Mucosa of descending colon (tissue), 3 donors: ENCODE measurements at regions not wholly inside any gene's neighbourhood (a gene's known extent, or its start where the extent isn't known, plus 50 kb on each side); places are given as distances from the start of the nearest gene placed in this dataset.

Experiments
- ATAC-seq: fragments of 200-7000 bp; cut with Tn5 transposase; one replicate; pipeline ENCODE4 v1.9.1; 2020; ENCODE audit warnings: mild to moderate bottlenecking, moderate library complexity
- DNase-seq, 3 donors: peaks; one replicate each; pipeline ENCODE4 v3.0.0-alpha.2; 2020
- H3K36me3 ChIP-seq: fragments of 200-600 bp; one replicate; pipeline ENCODE4 v1.8.0; 2021; ENCODE audit warnings: low read depth, mild to moderate bottlenecking
- H3K4me1 ChIP-seq: fragments of 200-600 bp; one replicate; pipeline ENCODE4 v1.8.0; 2021; ENCODE audit warnings: low read depth, mild to moderate bottlenecking
- H3K4me3 ChIP-seq: fragments of 200-600 bp; one replicate; pipeline ENCODE4 v1.8.0; 2021; ENCODE audit warnings: mild to moderate bottlenecking
- H3K9me3 ChIP-seq: fragments of 200-600 bp; one replicate; pipeline ENCODE4 v1.8.0; 2021; ENCODE audit warnings: mild to moderate bottlenecking
- intact Hi-C, 2 donors: fragments of 100-400 bp; cut with DNase I in 1 of 2; cut with micrococcal nuclease in 1 of 2; formaldehyde crosslinking; loops; one replicate each; pipeline versions ENCODE4 v1.11.0 to v1.11.1; 2022; cut with DNase I, micrococcal nuclease
- TF ChIP-seq, protein P1 (sequence below): fragments of 200-600 bp; IDR thresholded peaks from one replicate; pipeline ENCODE4 v1.8.0; 2022; ENCODE audit warnings: antibody characterized with exemption, mild to moderate bottlenecking
- donor health status: DM: no; HTN: no; CAD: no; lungs with moderate emphysema.
- donor health status: DM: no; HTN: no; CAD: no.
- donor health status: DM: no; HTN: yes; CAD: no.

- no peak overlapping the region for H3K4me3 ChIP-seq
- TF ChIP-seq, protein P1, sequence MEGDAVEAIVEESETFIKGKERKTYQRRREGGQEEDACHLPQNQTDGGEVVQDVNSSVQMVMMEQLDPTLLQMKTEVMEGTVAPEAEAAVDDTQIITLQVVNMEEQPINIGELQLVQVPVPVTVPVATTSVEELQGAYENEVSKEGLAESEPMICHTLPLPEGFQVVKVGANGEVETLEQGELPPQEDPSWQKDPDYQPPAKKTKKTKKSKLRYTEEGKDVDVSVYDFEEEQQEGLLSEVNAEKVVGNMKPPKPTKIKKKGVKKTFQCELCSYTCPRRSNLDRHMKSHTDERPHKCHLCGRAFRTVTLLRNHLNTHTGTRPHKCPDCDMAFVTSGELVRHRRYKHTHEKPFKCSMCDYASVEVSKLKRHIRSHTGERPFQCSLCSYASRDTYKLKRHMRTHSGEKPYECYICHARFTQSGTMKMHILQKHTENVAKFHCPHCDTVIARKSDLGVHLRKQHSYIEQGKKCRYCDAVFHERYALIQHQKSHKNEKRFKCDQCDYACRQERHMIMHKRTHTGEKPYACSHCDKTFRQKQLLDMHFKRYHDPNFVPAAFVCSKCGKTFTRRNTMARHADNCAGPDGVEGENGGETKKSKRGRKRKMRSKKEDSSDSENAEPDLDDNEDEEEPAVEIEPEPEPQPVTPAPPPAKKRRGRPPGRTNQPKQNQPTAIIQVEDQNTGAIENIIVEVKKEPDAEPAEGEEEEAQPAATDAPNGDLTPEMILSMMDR: no peak
Measured at GRCh38 chrX:131826572-131826971, 196.5 kb upstream of the STK26 start.

DNA sequence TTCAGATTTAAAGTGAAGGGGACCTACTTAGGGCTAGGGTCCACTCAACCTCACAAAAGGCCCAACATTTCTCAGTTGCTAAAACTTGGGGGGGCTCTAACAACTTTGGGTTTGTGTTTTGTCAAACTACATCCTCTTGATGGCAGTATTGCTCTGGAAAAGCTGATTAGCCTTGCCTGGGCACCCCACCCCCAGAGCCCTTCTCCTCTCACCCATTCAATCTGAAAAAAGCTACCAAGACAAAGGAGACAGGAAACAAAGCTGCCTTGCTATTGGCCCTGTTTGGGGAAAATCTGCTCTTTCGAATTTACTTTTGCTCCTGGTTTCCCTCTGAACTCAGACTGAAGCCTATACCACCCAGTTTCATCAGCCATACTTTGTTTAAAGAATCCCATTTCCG, 195.2 kb upstream of the STK26 start:
- intact Hi-C loops: no loop called here

More at GRCh38 chrX:131826572-131826971, 196.5 kb upstream of the STK26 start:
- no peak for DNase-seq
- intact Hi-C loops: no loop called here
- no peaks in the 10 kb centered on the region for H3K9me3 ChIP-seq
- H3K4me1 ChIP-seq: no peaks in the 10 kb centered on the region
- H3K36me3 ChIP-seq: no peaks in the 10 kb centered on the region
- no peak for ATAC-seq

DNA sequence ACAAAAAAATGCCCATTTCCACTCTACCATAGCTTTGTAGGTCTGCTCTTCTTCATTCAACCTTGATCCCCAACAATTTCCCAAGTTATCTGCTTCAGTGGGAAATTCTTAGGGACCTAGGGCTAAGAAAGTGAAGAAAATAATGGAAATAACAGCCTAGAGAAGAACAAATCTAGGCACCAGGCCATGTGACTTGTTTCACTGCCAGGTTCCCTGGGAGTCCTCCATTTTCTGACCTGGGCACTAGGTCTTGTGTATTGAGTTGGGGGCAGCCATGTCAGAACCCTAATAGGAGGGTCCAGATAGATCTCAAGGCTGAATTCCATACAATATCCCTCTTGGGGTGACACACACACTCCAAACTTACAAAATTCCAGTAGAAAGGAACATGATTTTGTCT, 194.6 kb upstream of the STK26 start:
- Histone ChIP-seq H3K36me3 (no peaks in the 10 kb centered on the region), H3K4me1 (no peaks in the 10 kb centered on the region), H3K4me3 (no peak overlapping the region), H3K9me3 (no peaks in the 10 kb centered on the region)
- TF ChIP-seq, protein P1: no peak
- ATAC-seq: no peak
- intact Hi-C loops: no loop called here
- DNase-seq: no peak

More for the DNA sequence above, 195.2 kb upstream of the STK26 start:
- DNase-seq: no peak
- Histone ChIP-seq H3K36me3 (no peaks in the 10 kb centered on the region), H3K4me1 (no peaks in the 10 kb centered on the region), H3K9me3 (no peaks in the 10 kb centered on the region), H3K4me3 (no peak overlapping the region)
- no peak for ATAC-seq
- TF ChIP-seq, protein P1: no peak

DNA sequence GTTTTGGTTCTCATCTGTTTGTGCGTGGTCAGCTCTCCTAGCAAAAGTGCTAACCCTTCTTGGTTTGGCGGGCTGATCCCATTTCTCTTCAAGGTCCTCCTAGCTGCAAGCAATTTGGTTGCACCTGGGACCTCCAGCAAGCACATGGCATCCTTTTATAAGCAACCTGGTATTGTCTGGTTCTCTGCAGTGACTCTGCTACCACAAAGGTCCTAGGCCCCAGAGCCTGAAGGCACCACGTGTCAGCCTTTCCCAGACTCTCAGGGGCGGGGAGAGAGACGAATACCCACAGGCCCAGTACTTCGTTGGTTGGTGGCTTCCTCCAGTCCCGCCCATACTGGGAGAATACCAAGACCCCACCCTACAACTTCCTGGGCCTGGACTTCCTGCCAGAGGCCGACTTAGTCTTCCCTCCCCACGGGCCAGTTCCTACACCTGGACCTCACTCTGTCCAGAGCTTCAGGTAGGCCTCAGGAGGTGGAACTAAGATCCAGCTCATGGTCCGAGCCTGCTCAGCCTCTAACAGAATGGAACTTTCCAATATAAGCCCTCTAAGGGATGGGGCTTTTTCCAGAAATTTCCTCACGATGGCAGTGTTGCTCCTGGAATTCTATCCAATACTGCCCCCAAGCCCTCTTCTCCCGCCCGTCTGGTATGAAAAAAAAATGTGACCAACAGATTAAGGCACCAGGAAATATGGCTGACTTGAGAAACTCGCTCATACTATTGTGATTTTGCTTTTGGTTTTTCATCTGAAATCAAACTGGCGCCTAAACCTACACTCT, 192.5 kb upstream of the STK26 start:
- intact Hi-C loops: no loop called here
- DNase-seq (peak in 1 of 3 donors; percentile 62), ATAC-seq (peak; percentile 92)
- H3K4me3 ChIP-seq: no peak overlapping the region
- H3K9me3 ChIP-seq: no peaks in the 10 kb centered on the region
- TF ChIP-seq, protein P1: no peak
- H3K4me1 ChIP-seq: no peaks in the 10 kb centered on the region
- no peaks in the 10 kb centered on the region for H3K36me3 ChIP-seq

GRCh38 chrX:131831185-131831520, 191.9 kb upstream of the STK26 start:
- TF ChIP-seq, protein P1: no peak
- DNase-seq (no peak), ATAC-seq (no peak)
- H3K4me1 ChIP-seq: no peaks in the 10 kb centered on the region
- H3K9me3 ChIP-seq: no peaks in the 10 kb centered on the region
- H3K4me3 ChIP-seq: no peak overlapping the region
- intact Hi-C loops: no loop called here
- H3K36me3 ChIP-seq: no peaks in the 10 kb centered on the region
